ENCODE measurements at regions not wholly inside any gene's neighbourhood (a gene's known extent, or its start where the extent isn't known, plus 50 kb on each side); places are given as distances from the start of the nearest gene placed in this dataset.

DNA sequence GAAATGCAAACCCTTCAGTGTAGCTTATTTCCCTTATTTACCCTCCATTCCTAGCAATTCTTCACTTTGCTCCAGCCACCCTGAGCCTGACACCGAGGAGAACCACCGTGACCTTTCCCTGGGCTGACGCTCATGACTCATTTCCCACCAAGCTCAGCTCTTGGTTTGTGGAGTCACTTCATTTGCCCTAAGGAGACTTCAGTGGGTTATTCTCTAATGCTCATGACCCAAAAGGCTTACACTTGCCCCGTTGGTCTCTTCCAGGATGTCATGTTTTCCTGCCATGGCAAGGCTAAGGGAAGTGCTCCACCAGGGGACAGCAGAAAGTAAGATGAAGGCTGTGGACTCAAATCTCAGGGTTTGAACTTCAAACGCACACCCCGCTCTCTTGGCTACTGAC lies 161.0 kb downstream of the CBLN1 start:
- 76 to 77% methylated on average over 6 of the region's 6 CpGs for WGBS, 2 donors
- no peaks in the 10 kb centered on the region for H3K4me1 ChIP-seq (ENCODE audit: control insufficient read depth in 5 of 5, insufficient read depth in 5 of 5, low read length in 5 of 5)
- H3K9ac ChIP-seq (ENCODE audit: insufficient read depth in 1 of 2, low read length in 2 of 2), result no peak overlapping the region
- H3K9me3 ChIP-seq (ENCODE audit: control insufficient read depth in 4 of 4, insufficient read depth in 3 of 4, low read length in 3 of 4), result no peaks in the 10 kb centered on the region
- TF ChIP-seq, protein P1, sequence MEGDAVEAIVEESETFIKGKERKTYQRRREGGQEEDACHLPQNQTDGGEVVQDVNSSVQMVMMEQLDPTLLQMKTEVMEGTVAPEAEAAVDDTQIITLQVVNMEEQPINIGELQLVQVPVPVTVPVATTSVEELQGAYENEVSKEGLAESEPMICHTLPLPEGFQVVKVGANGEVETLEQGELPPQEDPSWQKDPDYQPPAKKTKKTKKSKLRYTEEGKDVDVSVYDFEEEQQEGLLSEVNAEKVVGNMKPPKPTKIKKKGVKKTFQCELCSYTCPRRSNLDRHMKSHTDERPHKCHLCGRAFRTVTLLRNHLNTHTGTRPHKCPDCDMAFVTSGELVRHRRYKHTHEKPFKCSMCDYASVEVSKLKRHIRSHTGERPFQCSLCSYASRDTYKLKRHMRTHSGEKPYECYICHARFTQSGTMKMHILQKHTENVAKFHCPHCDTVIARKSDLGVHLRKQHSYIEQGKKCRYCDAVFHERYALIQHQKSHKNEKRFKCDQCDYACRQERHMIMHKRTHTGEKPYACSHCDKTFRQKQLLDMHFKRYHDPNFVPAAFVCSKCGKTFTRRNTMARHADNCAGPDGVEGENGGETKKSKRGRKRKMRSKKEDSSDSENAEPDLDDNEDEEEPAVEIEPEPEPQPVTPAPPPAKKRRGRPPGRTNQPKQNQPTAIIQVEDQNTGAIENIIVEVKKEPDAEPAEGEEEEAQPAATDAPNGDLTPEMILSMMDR (IDR thresholded peaks at IDR 0.05; ENCODE audit: control extremely low read depth, extremely low read depth), result no peak
- no peak overlapping the region for H3K27ac ChIP-seq (ENCODE audit: low read depth in 1 of 2, low read length in 1 of 2)
- DNase-seq, result no peak
- no peak for ATAC-seq (ENCODE audit: insufficient read depth, low FRiP score)
- no peaks in the 10 kb centered on the region for H3K27me3 ChIP-seq (ENCODE audit: control insufficient read depth in 3 of 3, insufficient read depth in 3 of 3, low read length in 2 of 3)
- H3K36me3 ChIP-seq (ENCODE audit: control insufficient read depth in 4 of 4, insufficient read depth in 4 of 4, low read length in 4 of 4), result no peaks in the 10 kb centered on the region
- no peak overlapping the region for H3K4me3 ChIP-seq

DNA sequence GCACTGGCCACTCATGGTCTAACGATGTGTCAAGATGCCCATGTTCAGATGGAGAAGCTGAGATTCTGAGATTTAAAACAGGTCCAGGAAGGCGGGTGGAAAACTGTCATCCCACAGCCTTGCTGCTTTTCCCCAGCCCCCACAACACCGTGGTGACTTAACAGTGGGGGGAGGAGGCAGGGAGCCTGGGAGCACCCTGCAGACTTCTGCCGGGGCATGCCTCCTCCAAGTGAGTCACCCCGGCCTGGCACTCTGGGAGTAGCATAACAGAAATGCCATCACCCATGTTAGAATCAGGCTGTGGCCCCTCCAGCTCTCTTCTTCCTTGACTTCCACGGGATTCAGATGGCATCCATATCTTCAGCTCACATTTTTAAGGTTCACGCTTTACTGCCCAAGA lies 164.8 kb downstream of the CBLN1 start:
- ATAC-seq (ENCODE audit: insufficient read depth, low FRiP score) (no peak), DNase-seq (no peak)
- no peaks in the 10 kb centered on the region for H3K36me3 ChIP-seq (ENCODE audit: control insufficient read depth in 4 of 4, insufficient read depth in 4 of 4, low read length in 4 of 4)
- peaks cover 0 to 6% (median 0%) of the 10 kb centered on the region in 4 donors for H3K9me3 ChIP-seq (ENCODE audit: control insufficient read depth in 4 of 4, insufficient read depth in 3 of 4, low read length in 3 of 4)
- TF ChIP-seq, protein P1 (IDR thresholded peaks at IDR 0.05; ENCODE audit: control extremely low read depth, extremely low read depth), result no peak
- H3K27ac ChIP-seq (ENCODE audit: low read depth in 1 of 2, low read length in 1 of 2), result no peak overlapping the region
- 72 to 86% methylated on average over 7 of the region's 7 CpGs for WGBS, 2 donors
- peaks cover 0 to 4% (median 0%) of the 10 kb centered on the region in 3 donors for H3K27me3 ChIP-seq (ENCODE audit: control insufficient read depth in 3 of 3, insufficient read depth in 3 of 3, low read length in 2 of 3)
- H3K4me1 ChIP-seq (ENCODE audit: control insufficient read depth in 5 of 5, insufficient read depth in 5 of 5, low read length in 5 of 5), result peaks cover 0 to 3% (median 0%) of the 10 kb centered on the region in 5 donors
- H3K9ac ChIP-seq (ENCODE audit: insufficient read depth in 1 of 2, low read length in 2 of 2), result no peak overlapping the region
- no peak overlapping the region for H3K4me3 ChIP-seq

DNA sequence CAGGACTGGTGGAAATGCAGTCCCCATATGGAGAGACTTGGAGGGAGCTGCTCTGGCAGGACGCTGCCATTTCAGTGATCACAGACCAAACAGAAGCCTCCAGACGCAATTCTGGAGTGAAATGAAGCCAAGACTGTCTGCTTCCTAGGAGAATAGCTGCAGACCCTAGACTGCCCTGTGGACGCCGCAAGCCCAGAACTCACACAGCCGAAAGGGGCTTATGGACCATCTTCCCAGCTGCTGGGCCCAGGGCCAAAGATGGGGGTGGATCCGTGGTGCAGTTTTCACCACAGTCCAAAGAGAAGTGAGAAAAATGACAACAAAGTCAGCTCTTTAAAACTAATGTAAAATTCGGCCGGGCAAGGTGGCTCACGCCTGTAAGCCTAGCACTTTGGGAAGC lies 165.7 kb downstream of the CBLN1 start:
- ATAC-seq (ENCODE audit: insufficient read depth, low FRiP score) (no peak), DNase-seq (no peak)
- H3K4me3 ChIP-seq, result no peak overlapping the region
- peaks cover 0 to 6% (median 0%) of the 10 kb centered on the region in 4 donors for H3K9me3 ChIP-seq (ENCODE audit: control insufficient read depth in 4 of 4, insufficient read depth in 3 of 4, low read length in 3 of 4)
- H3K27ac ChIP-seq (ENCODE audit: low read depth in 1 of 2, low read length in 1 of 2), result no peak overlapping the region
- TF ChIP-seq, protein P1 (IDR thresholded peaks at IDR 0.05; ENCODE audit: control extremely low read depth, extremely low read depth), result no peak
- peaks cover 0 to 4% (median 0%) of the 10 kb centered on the region in 3 donors for H3K27me3 ChIP-seq (ENCODE audit: control insufficient read depth in 3 of 3, insufficient read depth in 3 of 3, low read length in 2 of 3)
- 82 to 85% methylated on average over 9 of the region's 9 CpGs for WGBS, 2 donors
- peaks cover 0 to 3% (median 0%) of the 10 kb centered on the region in 5 donors for H3K4me1 ChIP-seq (ENCODE audit: control insufficient read depth in 5 of 5, insufficient read depth in 5 of 5, low read length in 5 of 5)
- no peaks in the 10 kb centered on the region for H3K36me3 ChIP-seq (ENCODE audit: control insufficient read depth in 4 of 4, insufficient read depth in 4 of 4, low read length in 4 of 4)
- H3K9ac ChIP-seq (ENCODE audit: insufficient read depth in 1 of 2, low read length in 2 of 2), result no peak overlapping the region

DNA sequence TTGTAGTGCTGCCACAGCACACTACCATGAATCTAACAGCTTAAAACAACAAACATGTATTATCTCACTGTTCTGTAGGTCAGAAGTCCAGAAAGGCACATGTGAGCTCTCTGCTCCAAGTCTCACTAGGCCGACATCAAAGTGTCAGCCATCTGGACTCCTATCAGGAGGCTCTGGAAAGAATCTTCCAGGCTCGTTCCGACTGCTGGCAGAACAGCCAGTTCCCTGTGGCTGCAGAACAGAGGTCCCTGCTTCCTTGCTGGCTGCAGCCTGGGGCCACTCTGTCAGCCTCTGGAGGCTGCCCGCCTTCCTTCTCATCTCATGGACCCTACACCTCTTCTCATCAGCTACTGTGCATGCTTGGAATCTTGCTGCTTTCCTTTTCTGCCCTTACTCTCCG lies 168.9 kb downstream of the CBLN1 start:
- H3K9ac ChIP-seq (ENCODE audit: insufficient read depth in 1 of 2, low read length in 2 of 2), result no peak overlapping the region
- WGBS, 2 donors, result 51 to 53% methylated on average over 5 of the region's 5 CpGs
- H3K4me3 ChIP-seq, result no peak overlapping the region
- peaks cover 0 to 4% (median 0%) of the 10 kb centered on the region in 3 donors for H3K27me3 ChIP-seq (ENCODE audit: control insufficient read depth in 3 of 3, insufficient read depth in 3 of 3, low read length in 2 of 3)
- peak overlapping the region in 1 of 2 donors; percentile 22 for H3K27ac ChIP-seq (ENCODE audit: low read depth in 1 of 2, low read length in 1 of 2)
- TF ChIP-seq, protein P1 (IDR thresholded peaks at IDR 0.05; ENCODE audit: control extremely low read depth, extremely low read depth), result no peak
- peaks cover 0 to 3% (median 0%) of the 10 kb centered on the region in 5 donors for H3K4me1 ChIP-seq (ENCODE audit: control insufficient read depth in 5 of 5, insufficient read depth in 5 of 5, low read length in 5 of 5)
- DNase-seq (no peak), ATAC-seq (ENCODE audit: insufficient read depth, low FRiP score) (no peak)
- no peaks in the 10 kb centered on the region for H3K36me3 ChIP-seq (ENCODE audit: control insufficient read depth in 4 of 4, insufficient read depth in 4 of 4, low read length in 4 of 4)
- peaks cover 0 to 9% (median 0%) of the 10 kb centered on the region in 4 donors for H3K9me3 ChIP-seq (ENCODE audit: control insufficient read depth in 4 of 4, insufficient read depth in 3 of 4, low read length in 3 of 4)
